ENCODE measurements at regions not wholly inside any gene's neighbourhood (a gene's known extent, or its start where the extent isn't known, plus 50 kb on each side); places are given as distances from the start of the nearest gene placed in this dataset.
"Not testable (repeated sequence)": the region's sequence is repeated elsewhere in the genome, so short reads cannot be mapped to it uniquely, and the experiment has no call there.

GRCh38 chr9:82061801-82062200, 73.2 kb downstream of the SPATA31D1 start:
- H3K4me3 ChIP-seq (ENCODE audit: low read length, poor library complexity, severe bottlenecking); H3K36me3 ChIP-seq (ENCODE audit: insufficient read depth, low read length); H3K79me2 ChIP-seq (ENCODE audit: insufficient read depth, low read length); H3K9me2 ChIP-seq (replicated peaks; ENCODE audit: low read depth, low read length); H2AFZ ChIP-seq (ENCODE audit: low read length); H3F3A ChIP-seq (ENCODE audit: low read depth); H3K9me3 ChIP-seq (ENCODE audit: insufficient read depth, low read depth, low read length); H3K27me3 ChIP-seq (ENCODE audit: insufficient read depth, low read length, poor library complexity, severe bottlenecking); H4K20me1 ChIP-seq (ENCODE audit: insufficient read depth, low read length, poor library complexity, severe bottlenecking); H3K9ac ChIP-seq (ENCODE audit: low read depth, low read length, poor library complexity, severe bottlenecking); H3K4me2 ChIP-seq (ENCODE audit: low read depth, low read length, poor library complexity, severe bottlenecking): not testable (repeated sequence)
- H3K4me1 ChIP-seq (ENCODE audit: insufficient read depth, low read length, poor library complexity, severe bottlenecking): peaks cover 14% of the 10 kb centered on the region
- 0 out of 2 replicates have a peak, but pooled peaks have one; percentile 29 for TF ChIP-seq CTCF (conservative IDR thresholded peaks at IDR 0.05; ENCODE audit: low read length)

GRCh38 chr9:82062245-82062644, 73.7 kb downstream of the SPATA31D1 start:
- Histone ChIP-seq H2AFZ (ENCODE audit: low read length) (no peak overlapping the region), H3K79me2 (ENCODE audit: insufficient read depth, low read length) (no peaks in the 10 kb centered on the region), H3K9me2 (replicated peaks; ENCODE audit: low read depth, low read length) (no peaks in the 10 kb centered on the region), H3K4me2 (ENCODE audit: low read depth, low read length, poor library complexity, severe bottlenecking) (no peak overlapping the region), H3K9me3 (ENCODE audit: insufficient read depth, low read depth, low read length) (no peaks in the 10 kb centered on the region), H4K20me1 (ENCODE audit: insufficient read depth, low read length, poor library complexity, severe bottlenecking) (no peaks in the 10 kb centered on the region), H3K27me3 (ENCODE audit: insufficient read depth, low read length, poor library complexity, severe bottlenecking) (no peaks in the 10 kb centered on the region), H3K4me3 (ENCODE audit: low read length, poor library complexity, severe bottlenecking) (no peak overlapping the region), H3F3A (ENCODE audit: low read depth) (no peaks in the 10 kb centered on the region), H3K36me3 (ENCODE audit: insufficient read depth, low read length) (no peaks in the 10 kb centered on the region), H3K4me1 (ENCODE audit: insufficient read depth, low read length, poor library complexity, severe bottlenecking) (peaks cover 14% of the 10 kb centered on the region), H3K9ac (ENCODE audit: low read depth, low read length, poor library complexity, severe bottlenecking) (no peak overlapping the region)
- TF ChIP-seq CTCF (conservative IDR thresholded peaks at IDR 0.05; ENCODE audit: low read length) (no peak; the same call in 1 of the 2 replicates), EZH2phosphoT487 (IDR thresholded peaks at IDR 0.05; ENCODE audit: borderline replicate concordance) (no peak)

- Histone ChIP-seq H3K9me3 (ENCODE audit: insufficient read depth, low read depth, low read length) (no peaks in the 10 kb centered on the region), H3K9ac (ENCODE audit: low read depth, low read length, poor library complexity, severe bottlenecking) (no peak overlapping the region), H3K4me2 (ENCODE audit: low read depth, low read length, poor library complexity, severe bottlenecking) (no peak overlapping the region), H3K36me3 (ENCODE audit: insufficient read depth, low read length) (no peaks in the 10 kb centered on the region), H4K20me1 (ENCODE audit: insufficient read depth, low read length, poor library complexity, severe bottlenecking) (no peaks in the 10 kb centered on the region), H3K27me3 (ENCODE audit: insufficient read depth, low read length, poor library complexity, severe bottlenecking) (no peaks in the 10 kb centered on the region), H2AFZ (ENCODE audit: low read length) (no peak overlapping the region), H3K4me1 (ENCODE audit: insufficient read depth, low read length, poor library complexity, severe bottlenecking) (no peaks in the 10 kb centered on the region), H3K9me2 (replicated peaks; ENCODE audit: low read depth, low read length) (no peaks in the 10 kb centered on the region), H3K79me2 (ENCODE audit: insufficient read depth, low read length) (no peaks in the 10 kb centered on the region), H3K4me3 (ENCODE audit: low read length, poor library complexity, severe bottlenecking) (no peak overlapping the region), H3F3A (ENCODE audit: low read depth) (no peaks in the 10 kb centered on the region)
- TF ChIP-seq CTCF (conservative IDR thresholded peaks at IDR 0.05; ENCODE audit: low read length): no peak
- TF ChIP-seq EZH2phosphoT487 (IDR thresholded peaks at IDR 0.05; ENCODE audit: borderline replicate concordance): no peak
Measured at GRCh38 chr9:82073551-82074543, 85.3 kb downstream of the SPATA31D1 start.

All from Loucy (cell line).